Mesenchymal stem cell (in vitro differentiated cells and primary cell): ENCODE measurements at regions not wholly inside any gene's neighbourhood (a gene's known extent, or its start where the extent isn't known, plus 50 kb on each side); places are given as distances from the start of the nearest gene placed in this dataset.
A peak's percentile ranks its signal among the peaks of the same experiment; 100 is the strongest.

Experiments
- DNase-seq: peaks from one replicate; pipeline ENCODE4 v3.0.0-alpha.2; 2013
- H2AFZ ChIP-seq: one replicate; pipeline ENCODE4 v1.6.1; 2013; ENCODE audit warnings: low read depth, mild to moderate bottlenecking, control low read depth, inconsistent platforms, low read length, moderate library complexity
- H2AK5ac ChIP-seq: 2 replicates; pipeline ENCODE4 v1.6.1; 2013; ENCODE audit warnings: low read length, moderate library complexity, mild to moderate bottlenecking, inconsistent platforms; ENCODE audit not compliant: severe bottlenecking
- H2BK120ac ChIP-seq: one replicate; pipeline ENCODE4 v1.6.1; 2013; ENCODE audit warnings: low read depth, mild to moderate bottlenecking, inconsistent platforms, low read length, moderate library complexity
- H2BK12ac ChIP-seq, 2 experiments: one replicate each; pipeline ENCODE4 v1.6.1; 2013; ENCODE audit warnings: inconsistent platforms in 2 of 2, low read length in 2 of 2, mild to moderate bottlenecking in 2 of 2, moderate library complexity in 2 of 2, control low read depth in 1 of 2
- H2BK15ac ChIP-seq: one replicate; pipeline ENCODE4 v1.6.1; 2013; ENCODE audit warnings: mild to moderate bottlenecking, low read depth, inconsistent platforms; ENCODE audit not compliant: poor library complexity, severe bottlenecking
- H2BK5ac ChIP-seq: 2 replicates; pipeline ENCODE4 v1.6.1; 2013; ENCODE audit warnings: low read depth, mild to moderate bottlenecking, low read length, control low read depth, inconsistent platforms; ENCODE audit not compliant: poor library complexity, severe bottlenecking
- H3K14ac ChIP-seq, 2 experiments: one replicate each; pipeline ENCODE4 v1.6.1; 2013; ENCODE audit warnings: inconsistent platforms in 2 of 2, low read length in 2 of 2, control low read depth in 1 of 2, mild to moderate bottlenecking in 1 of 2, moderate library complexity in 1 of 2
- H3K18ac ChIP-seq, 2 experiments: one replicate each; pipeline ENCODE4 v1.6.1; 2013; ENCODE audit warnings: inconsistent platforms in 2 of 2, low read length in 2 of 2, control low read depth in 1 of 2, low read depth in 1 of 2, mild to moderate bottlenecking in 1 of 2
- H3K23ac ChIP-seq, 2 experiments: one replicate each; pipeline ENCODE4 v1.6.1; 2013; ENCODE audit warnings: inconsistent platforms in 2 of 2, low read length in 2 of 2, mild to moderate bottlenecking in 2 of 2, moderate library complexity in 2 of 2, control low read depth in 1 of 2
- H3K27ac ChIP-seq: 2 replicates; pipeline ENCODE4 v1.5.1; 2013; ENCODE audit warnings: mild to moderate bottlenecking, moderate library complexity, low read length, control low read depth, inconsistent platforms; ENCODE audit not compliant: poor library complexity, severe bottlenecking
- H3K27me3 ChIP-seq, 2 experiments: 2 replicates each; pipeline versions ENCODE4 v1.6.1 to v1.7.0; 2013; ENCODE audit warnings: low read length in 2 of 2, mild to moderate bottlenecking in 2 of 2, moderate library complexity in 2 of 2, control low read depth in 1 of 2, inconsistent platforms in 1 of 2; ENCODE audit not compliant: control insufficient read depth in 1 of 2, insufficient read depth in 1 of 2
- H3K36me3 ChIP-seq, 2 experiments: 2 replicates each; pipeline versions ENCODE4 v1.6.1 to v1.7.0; 2013; ENCODE audit warnings: low read length in 2 of 2, control low read depth in 1 of 2, inconsistent platforms in 1 of 2, low read depth in 1 of 2, mild to moderate bottlenecking in 1 of 2; ENCODE audit not compliant: insufficient read depth in 2 of 2, control insufficient read depth in 1 of 2
- H3K4ac ChIP-seq, 2 experiments: one replicate each; pipeline ENCODE4 v1.6.1; 2013; ENCODE audit warnings: inconsistent platforms in 2 of 2, low read length in 2 of 2, mild to moderate bottlenecking in 2 of 2, moderate library complexity in 2 of 2, control low read depth in 1 of 2, low read depth in 1 of 2
- H3K4me1 ChIP-seq: 2 replicates; pipeline ENCODE4 v1.6.1; 2013; ENCODE audit warnings: low read depth, low read length, control low read depth; ENCODE audit not compliant: control insufficient read depth, insufficient read depth
- H3K4me2 ChIP-seq: 2 replicates; pipeline ENCODE4 v1.6.1; 2013; ENCODE audit warnings: low read length, mild to moderate bottlenecking, inconsistent platforms; ENCODE audit not compliant: poor library complexity, severe bottlenecking
- H3K4me3 ChIP-seq, 2 experiments: 2 replicates each; pipeline versions ENCODE4 v1.5.1 to v1.7.0; 2013; ENCODE audit warnings: low read length in 2 of 2, mild to moderate bottlenecking in 2 of 2, control low read depth in 1 of 2, low read depth in 1 of 2; ENCODE audit not compliant: insufficient read depth in 1 of 2
- H3K79me1 ChIP-seq: replicated peaks from 2 replicates; pipeline ENCODE4 v1.6.1; 2013; ENCODE audit warnings: mild to moderate bottlenecking, control low read depth, low read length, inconsistent platforms; ENCODE audit not compliant: poor library complexity, severe bottlenecking
- H3K9ac ChIP-seq: 2 replicates; pipeline ENCODE4 v1.7.0; 2013; ENCODE audit warnings: mild to moderate bottlenecking, low read length, moderate library complexity
- H3K9me3 ChIP-seq: 2 replicates; pipeline ENCODE4 v1.7.0; 2013; ENCODE audit warnings: mild to moderate bottlenecking, low read length; ENCODE audit not compliant: control insufficient read depth
- H4K8ac ChIP-seq: one replicate; pipeline ENCODE4 v1.6.1; 2013; ENCODE audit warnings: inconsistent platforms, mild to moderate bottlenecking, low read length, moderate library complexity
- H4K91ac ChIP-seq: one replicate; pipeline ENCODE4 v1.6.1; 2013; ENCODE audit warnings: mild to moderate bottlenecking, low read length, inconsistent platforms
- WGBS: methylation state at CpG from one replicate; pipeline ENCODE4 v1.1.7; 2013; ENCODE audit warnings: mixed read lengths; 5-methylcytosine and 5-hydroxymethylcytosine counted together

DNA sequence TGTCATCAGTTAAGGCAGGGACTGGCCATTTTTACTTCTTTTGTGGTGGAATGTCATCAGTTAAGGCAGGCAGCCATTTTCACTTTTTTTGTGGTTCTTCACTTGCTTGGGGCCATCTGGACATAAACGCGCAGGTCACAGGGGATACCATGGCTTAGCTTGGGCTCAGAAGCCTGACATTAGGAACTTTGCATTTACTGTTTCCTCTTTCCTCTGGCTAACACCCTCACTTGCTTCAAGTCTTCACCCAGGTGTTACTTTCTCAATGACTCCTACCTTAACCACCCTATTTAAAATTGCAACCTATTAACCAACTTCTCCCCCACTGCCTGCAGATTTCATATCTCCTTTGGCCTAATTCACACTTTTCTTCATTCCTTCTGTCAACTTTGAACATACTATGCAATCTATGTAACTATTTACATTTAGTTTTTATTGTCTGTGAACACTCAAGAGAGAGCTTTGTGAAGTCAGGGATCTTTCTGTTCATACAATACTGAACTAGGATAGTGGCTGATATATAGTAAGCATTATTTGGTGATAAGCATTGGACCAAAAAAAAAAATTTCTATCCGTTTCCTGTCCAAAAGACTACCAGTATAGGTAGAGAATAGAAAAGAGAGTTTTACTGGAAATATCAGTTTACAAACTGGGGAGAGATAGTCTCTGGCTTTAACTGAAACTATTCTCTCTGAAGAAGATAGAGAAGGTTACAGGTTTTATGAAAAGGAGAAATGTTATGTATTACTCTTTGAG lies 600.1 kb upstream of the ZNF804A start:
- H3K18ac ChIP-seq = peak overlapping the region in 1 of 2 experiments; percentile 43
- WGBS = 85% methylated on average over 3 of the region's 3 CpGs
- no peak overlapping the region for H2BK12ac ChIP-seq
- no peak overlapping the region for H2AFZ ChIP-seq
- H3K9ac ChIP-seq = no peak overlapping the region
- H4K91ac ChIP-seq = no peak overlapping the region
- H3K9me3 ChIP-seq = peaks cover 5% of the 10 kb centered on the region
- no peak overlapping the region for H3K4me2 ChIP-seq
- H3K27ac ChIP-seq = no peak overlapping the region
- H3K27me3 ChIP-seq = no peaks in the 10 kb centered on the region
- H2BK15ac ChIP-seq = no peak overlapping the region
- H2AK5ac ChIP-seq = no peak overlapping the region
- H3K4ac ChIP-seq = no peak overlapping the region
- no peaks in the 10 kb centered on the region for H3K79me1 ChIP-seq
- no peaks in the 10 kb centered on the region for H3K36me3 ChIP-seq
- no peak overlapping the region for H3K23ac ChIP-seq
- H2BK5ac ChIP-seq = no peak overlapping the region
- DNase-seq = no peak
- no peak overlapping the region for H2BK120ac ChIP-seq
- no peak overlapping the region for H4K8ac ChIP-seq
- H3K4me1 ChIP-seq = peaks cover 4% of the 10 kb centered on the region
- H3K4me3 ChIP-seq = no peak overlapping the region
- H3K14ac ChIP-seq = no peak overlapping the region

DNA sequence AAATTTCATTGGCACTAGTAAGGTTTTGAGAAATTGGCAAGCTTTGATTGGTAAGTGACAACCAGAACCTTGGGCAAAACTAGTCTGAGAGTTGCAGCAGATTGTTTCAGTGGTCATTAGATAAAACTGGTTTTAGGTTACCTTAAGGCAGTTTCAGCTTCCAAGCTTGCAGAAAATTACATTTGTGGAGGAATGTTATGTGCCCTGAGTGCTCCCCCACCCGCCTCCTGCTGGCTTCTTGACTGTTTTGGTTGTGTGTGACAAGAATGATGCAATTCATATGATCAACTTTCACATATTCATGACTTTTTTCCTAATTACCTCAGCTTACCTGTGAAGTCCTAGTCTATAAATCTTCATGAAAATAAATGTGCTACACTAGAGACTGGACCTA lies 599.5 kb upstream of the ZNF804A start:
- Histone ChIP-seq H2BK5ac (no peak overlapping the region), H3K9me3 (peaks cover 2% of the 10 kb centered on the region), H3K79me1 (no peaks in the 10 kb centered on the region), H2BK12ac (no peak overlapping the region), H3K4me2 (no peak overlapping the region), H3K27ac (no peak overlapping the region), H3K18ac (no peak overlapping the region), H2AK5ac (no peak overlapping the region), H3K4me3 (no peak overlapping the region), H2BK15ac (no peak overlapping the region), H3K4ac (no peak overlapping the region), H4K8ac (no peak overlapping the region), H4K91ac (no peak overlapping the region), H3K23ac (no peak overlapping the region), H2BK120ac (no peak overlapping the region), H3K27me3 (no peaks in the 10 kb centered on the region), H3K9ac (no peak overlapping the region), H3K36me3 (no peaks in the 10 kb centered on the region), H2AFZ (no peak overlapping the region), H3K14ac (no peak overlapping the region), H3K4me1 (no peaks in the 10 kb centered on the region)
- WGBS = no CpG with 5 or more reads among the region's 1 CpG
- no peak for DNase-seq

DNA sequence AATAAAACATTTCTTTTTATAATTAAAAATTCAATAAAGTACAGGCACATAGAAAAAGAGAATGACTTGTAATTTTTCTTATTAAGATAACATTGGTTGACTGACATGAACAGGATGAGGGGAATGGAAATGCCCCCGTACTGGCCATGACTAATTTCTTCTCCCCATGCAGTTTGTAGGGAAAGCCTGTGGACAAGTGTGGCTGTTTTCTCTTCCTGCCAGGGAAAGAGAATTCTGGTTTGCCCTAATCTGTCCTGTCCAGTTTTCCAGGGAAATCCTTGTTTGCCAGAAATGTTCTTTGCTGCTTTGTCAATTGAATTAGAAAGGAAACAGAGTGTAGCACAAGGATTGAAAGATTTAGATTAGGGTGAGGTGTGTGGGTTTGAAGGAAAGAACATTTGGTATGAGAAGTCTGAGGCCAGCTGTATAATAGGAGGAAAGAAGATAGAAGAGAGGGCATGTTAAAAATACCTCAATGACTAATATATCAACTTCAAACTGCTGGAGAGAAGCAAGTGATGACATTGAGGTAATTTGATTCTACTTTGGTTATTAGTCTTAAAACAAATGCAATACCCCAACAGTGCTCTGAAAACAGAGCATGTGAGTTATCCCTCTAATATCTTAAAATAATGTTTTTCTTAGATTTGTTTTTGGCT lies 593.9 kb upstream of the ZNF804A start:
- Histone ChIP-seq H4K91ac (no peak overlapping the region), H3K9me3 (no peaks in the 10 kb centered on the region), H3K27me3 (no peaks in the 10 kb centered on the region), H2BK120ac (no peak overlapping the region), H3K27ac (no peak overlapping the region), H2AK5ac (no peak overlapping the region), H2AFZ (no peak overlapping the region), H3K23ac (no peak overlapping the region), H2BK5ac (no peak overlapping the region), H3K18ac (no peak overlapping the region), H2BK15ac (no peak overlapping the region), H3K14ac (no peak overlapping the region), H3K4me1 (peaks cover 1% of the 10 kb centered on the region), H3K4ac (no peak overlapping the region), H3K9ac (no peak overlapping the region), H2BK12ac (no peak overlapping the region), H3K4me3 (no peak overlapping the region), H3K36me3 (no peaks in the 10 kb centered on the region), H4K8ac (no peak overlapping the region), H3K79me1 (no peaks in the 10 kb centered on the region), H3K4me2 (no peak overlapping the region)
- DNase-seq = no peak
- 79% methylated on average over 1 of the region's 1 CpG for WGBS

DNA sequence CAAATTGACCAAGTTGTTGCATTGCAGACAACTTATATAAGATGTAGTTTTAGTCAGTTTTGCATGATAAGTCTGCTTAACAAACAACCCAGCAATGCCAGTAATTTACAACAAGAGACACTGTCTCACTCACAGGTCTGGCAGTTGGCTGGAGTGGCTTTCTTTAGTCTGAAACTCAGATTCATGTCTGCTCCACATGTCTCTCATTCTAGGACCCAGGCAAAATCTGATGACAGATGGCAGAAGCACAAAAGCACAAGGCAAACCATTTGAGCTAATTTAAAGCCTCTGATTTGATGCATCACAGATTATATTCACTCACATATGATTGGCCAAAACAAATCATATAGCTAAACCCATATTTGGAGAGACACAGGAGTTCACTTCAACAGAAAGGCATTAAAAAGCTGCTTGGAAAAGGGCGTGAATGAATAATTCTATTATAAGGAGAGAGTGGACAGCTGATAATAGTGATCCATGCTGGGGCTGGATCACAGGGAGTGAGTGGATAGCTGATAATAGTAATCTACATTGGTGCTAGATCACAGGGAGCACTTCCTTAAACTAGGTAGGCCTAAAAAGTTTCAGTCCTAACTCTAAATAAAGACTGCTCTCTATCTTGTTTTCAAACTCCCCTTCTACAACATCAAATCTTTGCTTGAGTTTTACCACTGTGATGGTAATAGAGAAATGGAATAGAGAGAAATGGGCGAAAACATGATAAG lies 593.2 kb upstream of the ZNF804A start:
- Histone ChIP-seq H2AFZ (no peak overlapping the region), H3K18ac (no peak overlapping the region), H2AK5ac (no peak overlapping the region), H3K4me1 (peaks cover 1% of the 10 kb centered on the region), H3K4me3 (no peak overlapping the region), H3K27ac (no peak overlapping the region), H3K27me3 (no peaks in the 10 kb centered on the region), H2BK15ac (no peak overlapping the region), H3K79me1 (no peaks in the 10 kb centered on the region), H4K8ac (no peak overlapping the region), H3K23ac (no peak overlapping the region), H2BK12ac (no peak overlapping the region), H4K91ac (no peak overlapping the region), H3K4me2 (no peak overlapping the region), H2BK5ac (no peak overlapping the region), H3K9me3 (no peaks in the 10 kb centered on the region), H3K14ac (no peak overlapping the region), H2BK120ac (no peak overlapping the region), H3K9ac (no peak overlapping the region), H3K36me3 (no peaks in the 10 kb centered on the region), H3K4ac (no peak overlapping the region)
- DNase-seq = no peak
- WGBS = 83% methylated on average over 1 of the region's 2 CpGs
